H9 (cell line): ENCODE measurements at regions not wholly inside any gene's neighbourhood (a gene's known extent, or its start where the extent isn't known, plus 50 kb on each side); places are given as distances from the start of the nearest gene placed in this dataset.

Source experiments
- DNase-seq: peaks from one replicate; pipeline ENCODE4 v3.0.0-alpha.2; 2017
- H2AFZ ChIP-seq: one replicate; pipeline ENCODE4 v1.6.1; 2013; ENCODE audit warnings: mild to moderate bottlenecking, low read length, control low read depth, moderate library complexity
- H2AK5ac ChIP-seq: 2 replicates; pipeline ENCODE4 v1.6.1; 2013; ENCODE audit warnings: low read length, control low read depth, mixed read lengths; ENCODE audit not compliant: insufficient read length
- H2BK120ac ChIP-seq: one replicate; pipeline ENCODE4 v1.6.1; 2013; ENCODE audit warnings: low read depth, mild to moderate bottlenecking, low read length, control low read depth, inconsistent platforms; ENCODE audit not compliant: poor library complexity, severe bottlenecking
- H2BK12ac ChIP-seq: 2 replicates; pipeline ENCODE4 v1.6.1; 2013; ENCODE audit warnings: low read length, control low read depth, mixed read lengths, low read depth; ENCODE audit not compliant: insufficient read length
- H2BK15ac ChIP-seq: 2 replicates; pipeline ENCODE4 v1.6.1; 2013; ENCODE audit warnings: low read depth, low read length, control low read depth
- H2BK20ac ChIP-seq: one replicate; pipeline ENCODE4 v1.6.1; 2013; ENCODE audit warnings: low read depth, mild to moderate bottlenecking, low read length, control low read depth, inconsistent platforms; ENCODE audit not compliant: poor library complexity, severe bottlenecking
- H2BK5ac ChIP-seq: 2 replicates; pipeline ENCODE4 v1.6.1; 2013; ENCODE audit warnings: low read length, control low read depth, mixed read lengths; ENCODE audit not compliant: insufficient read length
- H3K14ac ChIP-seq: 2 replicates; pipeline ENCODE4 v1.6.1; 2013; ENCODE audit warnings: low read length, control low read depth; ENCODE audit not compliant: insufficient read depth
- H3K18ac ChIP-seq: 2 replicates; pipeline ENCODE4 v1.6.1; 2013; ENCODE audit warnings: low read depth, mild to moderate bottlenecking, mixed read lengths, low read length, control low read depth; ENCODE audit not compliant: insufficient read length
- H3K23ac ChIP-seq: 2 replicates; pipeline ENCODE4 v1.6.1; 2013; ENCODE audit warnings: low read length, control low read depth, mixed read lengths, low read depth; ENCODE audit not compliant: insufficient read length
- H3K23me2 ChIP-seq: 2 replicates; pipeline ENCODE4 v1.6.1; 2013; ENCODE audit warnings: low read depth, mild to moderate bottlenecking, mixed read lengths, low read length, control low read depth; ENCODE audit not compliant: insufficient read length, poor library complexity, severe bottlenecking
- H3K27ac ChIP-seq: 2 replicates; pipeline ENCODE4 v1.5.1; 2013; ENCODE audit warnings: low read length, control low read depth, mixed read lengths, low read depth; ENCODE audit not compliant: insufficient read length
- H3K27me3 ChIP-seq: 2 replicates; pipeline ENCODE4 v1.6.1; 2013; ENCODE audit warnings: low read length, control low read depth, inconsistent platforms; ENCODE audit not compliant: insufficient read depth
- H3K4ac ChIP-seq: 2 replicates; pipeline ENCODE4 v1.6.1; 2013; ENCODE audit warnings: low read depth, mild to moderate bottlenecking, control low read depth, inconsistent platforms, low read length, moderate library complexity
- H3K4me1 ChIP-seq: 2 replicates; pipeline ENCODE4 v1.6.1; 2013; ENCODE audit warnings: low read length, control low read depth, inconsistent platforms; ENCODE audit not compliant: insufficient read depth
- H3K4me2 ChIP-seq: 2 replicates; pipeline ENCODE4 v1.6.1; 2013; ENCODE audit warnings: low read length, control low read depth, mixed read lengths; ENCODE audit not compliant: insufficient read length, insufficient read depth
- H3K56ac ChIP-seq: 2 replicates; pipeline ENCODE4 v1.6.1; 2013; ENCODE audit warnings: low read depth, mild to moderate bottlenecking, mixed read lengths, low read length, control low read depth; ENCODE audit not compliant: insufficient read length
- H3K79me1 ChIP-seq: 2 replicates; pipeline ENCODE4 v1.6.1; 2013; ENCODE audit warnings: low read depth, mild to moderate bottlenecking, moderate library complexity, low read length, control low read depth, inconsistent platforms; ENCODE audit not compliant: insufficient read depth, poor library complexity, severe bottlenecking
- H3K79me2 ChIP-seq: 2 replicates; pipeline ENCODE4 v1.6.1; 2013; ENCODE audit warnings: low read length, control low read depth, inconsistent platforms; ENCODE audit not compliant: insufficient read depth
- H3K9ac ChIP-seq: 2 replicates; pipeline ENCODE4 v1.6.1; 2013; ENCODE audit warnings: low read length, control low read depth, mixed read lengths; ENCODE audit not compliant: insufficient read length; ENCODE audit errors: extremely low read depth
- H3K9me3 ChIP-seq: one replicate; pipeline ENCODE4 v1.6.1; 2013; ENCODE audit warnings: low read depth, low read length, inconsistent platforms; ENCODE audit not compliant: control insufficient read depth
- H3T11ph ChIP-seq: one replicate; pipeline ENCODE4 v1.6.1; 2013; ENCODE audit warnings: mild to moderate bottlenecking, low read length, control low read depth, inconsistent platforms
- H4K20me1 ChIP-seq: one replicate; pipeline ENCODE4 v1.6.1; 2013; ENCODE audit not compliant: control insufficient read depth, insufficient read length, insufficient read depth
- H4K5ac ChIP-seq: 2 replicates; pipeline ENCODE4 v1.6.1; 2013; ENCODE audit warnings: low read depth, mild to moderate bottlenecking, mixed read lengths, low read length, control low read depth; ENCODE audit not compliant: insufficient read length
- H4K8ac ChIP-seq: replicated peaks from 2 replicates; pipeline ENCODE4 v1.6.1; 2013; ENCODE audit warnings: low read length, control low read depth, mixed read lengths, low read depth; ENCODE audit not compliant: insufficient read length
- H4K91ac ChIP-seq: 2 replicates; pipeline ENCODE4 v1.6.1; 2013; ENCODE audit warnings: low read depth, mild to moderate bottlenecking, moderate library complexity, mixed read lengths, low read length, control low read depth; ENCODE audit not compliant: insufficient read length
- H3K27ac Mint-ChIP-seq, 3 experiments: 2 replicates in 2 of 3; 3 replicates in 1 of 3; pipeline ENCODE4 v1.8.0; 2020 to 2021; ENCODE audit warnings: mixed read lengths in 3 of 3, mild to moderate bottlenecking in 1 of 3, moderate library complexity in 1 of 3
- H3K27me3 Mint-ChIP-seq: 2 replicates; pipeline ENCODE4 v1.8.0; 2021; ENCODE audit warnings: low read depth, mild to moderate bottlenecking, moderate library complexity, mixed read lengths
- H3K36me3 Mint-ChIP-seq, 3 experiments: 2 replicates in 2 of 3; 3 replicates in 1 of 3; pipeline ENCODE4 v1.8.0; 2020 to 2021; ENCODE audit warnings: low read depth in 3 of 3, mixed read lengths in 3 of 3; ENCODE audit not compliant: insufficient read depth in 1 of 3
- H3K4me1 Mint-ChIP-seq, 2 experiments: 2 replicates each; pipeline ENCODE4 v1.8.0; 2020; ENCODE audit warnings: mixed read lengths in 2 of 2
- H3K4me3 Mint-ChIP-seq, 2 experiments: 2 replicates in 1 of 2; 3 replicates in 1 of 2; pipeline ENCODE4 v1.8.0; 2020 to 2021; ENCODE audit warnings: mild to moderate bottlenecking in 2 of 2, mixed read lengths in 2 of 2, moderate library complexity in 1 of 2
- H3K9me3 Mint-ChIP-seq, 2 experiments: 2 replicates in 1 of 2; 3 replicates in 1 of 2; pipeline ENCODE4 v1.8.0; 2020; ENCODE audit warnings: mild to moderate bottlenecking in 2 of 2, mixed read lengths in 2 of 2, moderate library complexity in 1 of 2
- WGBS: extraction: QIAGEN DNeasy Blood & Tissue Kit; methylation state at CpG from one replicate; pipeline ENCODE4 v1.1.7; 2013; ENCODE audit warnings: missing lambda C conversion rate, low lambda C conversion rate, mixed read lengths; ENCODE audit not compliant: insufficient read length; ENCODE audit errors: extremely low coverage; 5-methylcytosine and 5-hydroxymethylcytosine counted together
- TF ChIP-seq, protein P1 (sequence below): fragments of 200-600 bp; sonication (generic); conservative IDR thresholded peaks from 3 replicates; pipeline ENCODE4 v1.8.0; 2021; ENCODE audit warnings: antibody characterized with exemption, mild to moderate bottlenecking

DNA sequence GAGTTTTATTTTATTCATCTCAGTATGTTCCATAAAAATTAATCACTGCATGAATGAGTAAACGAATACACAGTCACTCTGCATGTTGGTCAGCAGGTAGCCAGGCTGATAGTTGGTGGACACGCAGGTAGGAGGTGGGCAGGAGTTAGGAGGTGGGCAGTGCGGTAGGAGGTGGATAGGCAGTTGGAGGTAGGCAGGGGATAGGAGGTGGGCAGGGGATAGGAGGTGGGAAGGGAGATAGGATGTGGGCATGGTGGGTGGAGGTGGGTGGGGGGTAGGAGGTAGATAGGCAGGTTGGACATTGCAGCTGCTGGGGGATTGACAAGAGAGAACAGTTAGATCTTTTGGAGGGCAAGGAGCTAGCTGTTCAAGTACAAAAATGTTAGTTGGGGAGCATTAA lies 322.7 kb downstream of the PTPRU start:
- Mint-ChIP-seq H3K27ac (no peak overlapping the region; a peak in 1 of 7 replicates), H3K4me1 (peaks cover 0 to 2% of the 10 kb centered on the region in 2 experiments; a peak in 2 of 4 replicates), H3K4me3 (no peak overlapping the region), H3K9me3 (peaks cover 17 to 21% of the 10 kb centered on the region in 2 experiments), H3K36me3 (peaks cover 3 to 17% (median 8%) of the 10 kb centered on the region in 3 experiments), H3K27me3 (peaks cover 4% of the 10 kb centered on the region; the same call in 1 of the 2 replicates)
- H2BK5ac ChIP-seq: no peak overlapping the region
- H3K18ac ChIP-seq: no peak overlapping the region
- no peak overlapping the region for H3K56ac ChIP-seq
- H3K4me2 ChIP-seq: no peak overlapping the region
- no peaks in the 10 kb centered on the region for H3K79me1 ChIP-seq
- H3K9me3 ChIP-seq: peaks cover 14% of the 10 kb centered on the region
- H2BK12ac ChIP-seq: no peak overlapping the region
- H3K27ac ChIP-seq: no peak overlapping the region
- no peak overlapping the region for H2BK15ac ChIP-seq
- no peaks in the 10 kb centered on the region for H3K23me2 ChIP-seq
- H3T11ph ChIP-seq: no peak overlapping the region
- H4K20me1 ChIP-seq: no peaks in the 10 kb centered on the region
- no CpG with 5 or more reads among the region's 3 CpGs for WGBS
- no peak overlapping the region for H4K8ac ChIP-seq
- no peaks in the 10 kb centered on the region for H3K27me3 ChIP-seq
- H2AFZ ChIP-seq: no peak overlapping the region
- no peak overlapping the region for H4K91ac ChIP-seq
- H3K79me2 ChIP-seq: no peaks in the 10 kb centered on the region
- H2BK20ac ChIP-seq: no peak overlapping the region
- no peak overlapping the region for H2BK120ac ChIP-seq
- TF ChIP-seq, protein P1, sequence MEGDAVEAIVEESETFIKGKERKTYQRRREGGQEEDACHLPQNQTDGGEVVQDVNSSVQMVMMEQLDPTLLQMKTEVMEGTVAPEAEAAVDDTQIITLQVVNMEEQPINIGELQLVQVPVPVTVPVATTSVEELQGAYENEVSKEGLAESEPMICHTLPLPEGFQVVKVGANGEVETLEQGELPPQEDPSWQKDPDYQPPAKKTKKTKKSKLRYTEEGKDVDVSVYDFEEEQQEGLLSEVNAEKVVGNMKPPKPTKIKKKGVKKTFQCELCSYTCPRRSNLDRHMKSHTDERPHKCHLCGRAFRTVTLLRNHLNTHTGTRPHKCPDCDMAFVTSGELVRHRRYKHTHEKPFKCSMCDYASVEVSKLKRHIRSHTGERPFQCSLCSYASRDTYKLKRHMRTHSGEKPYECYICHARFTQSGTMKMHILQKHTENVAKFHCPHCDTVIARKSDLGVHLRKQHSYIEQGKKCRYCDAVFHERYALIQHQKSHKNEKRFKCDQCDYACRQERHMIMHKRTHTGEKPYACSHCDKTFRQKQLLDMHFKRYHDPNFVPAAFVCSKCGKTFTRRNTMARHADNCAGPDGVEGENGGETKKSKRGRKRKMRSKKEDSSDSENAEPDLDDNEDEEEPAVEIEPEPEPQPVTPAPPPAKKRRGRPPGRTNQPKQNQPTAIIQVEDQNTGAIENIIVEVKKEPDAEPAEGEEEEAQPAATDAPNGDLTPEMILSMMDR: no peak
- no peak overlapping the region for H3K4ac ChIP-seq
- H2AK5ac ChIP-seq: no peak overlapping the region
- H3K4me1 ChIP-seq: no peaks in the 10 kb centered on the region
- no peak overlapping the region for H4K5ac ChIP-seq
- no peak overlapping the region for H3K23ac ChIP-seq
- no peak overlapping the region for H3K9ac ChIP-seq
- no peak overlapping the region for H3K14ac ChIP-seq
- no peak for DNase-seq
